HG03521 (cell line): ENCODE measurements at regions not wholly inside any gene's neighbourhood (a gene's known extent, or its start where the extent isn't known, plus 50 kb on each side); places are given as distances from the start of the nearest gene placed in this dataset.

Experiments used
- ATAC-seq: cut with Tn5 transposase; IDR thresholded peaks from one replicate; pipeline ENCODE4 v1.9.1; 2021; ENCODE audit warnings: mild to moderate bottlenecking, moderate library complexity; ENCODE audit not compliant: unreplicated experiment

GRCh38 chr9:28563291-28563934 lies 990.1 kb upstream of the C9orf72 start:
- no peak for ATAC-seq

DNA sequence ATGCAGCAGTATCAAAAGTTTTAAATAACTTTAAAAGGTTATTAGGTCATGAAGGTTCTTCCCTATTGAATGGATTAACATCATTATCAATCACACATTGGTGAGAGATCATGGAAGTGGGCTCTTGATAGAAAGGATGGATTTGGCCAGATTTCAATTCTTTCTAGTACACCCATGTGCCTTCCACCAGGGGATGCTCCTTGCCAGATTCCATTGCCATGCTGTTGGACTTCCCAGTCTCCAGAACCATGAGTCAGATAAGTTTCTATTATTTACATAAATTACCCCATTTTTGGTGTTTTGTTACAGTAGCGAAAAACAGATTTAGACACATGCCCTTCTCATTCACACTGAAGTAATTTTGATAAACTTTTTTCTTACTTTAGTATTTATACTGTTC lies 1010.6 kb upstream of the C9orf72 start:
- ATAC-seq = no peak

DNA sequence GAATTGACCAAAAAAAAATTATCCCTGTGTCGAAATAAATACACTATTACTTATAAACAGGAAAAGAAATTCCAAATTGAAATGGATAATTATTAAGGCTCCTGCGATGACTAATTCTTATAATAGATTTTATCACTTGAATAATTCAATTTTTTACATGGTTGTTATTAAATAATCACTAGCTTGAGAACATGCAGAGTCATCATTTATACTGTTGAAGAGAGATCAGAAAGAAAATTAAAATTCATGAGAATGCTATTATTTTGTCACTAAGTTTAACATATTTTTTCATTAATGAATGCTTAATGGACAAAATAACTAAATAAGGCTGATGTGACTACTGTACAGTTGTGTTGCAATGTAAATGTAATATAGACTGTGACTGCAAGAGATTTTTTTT lies 1011.3 kb upstream of the C9orf72 start:
- ATAC-seq = no peak

DNA sequence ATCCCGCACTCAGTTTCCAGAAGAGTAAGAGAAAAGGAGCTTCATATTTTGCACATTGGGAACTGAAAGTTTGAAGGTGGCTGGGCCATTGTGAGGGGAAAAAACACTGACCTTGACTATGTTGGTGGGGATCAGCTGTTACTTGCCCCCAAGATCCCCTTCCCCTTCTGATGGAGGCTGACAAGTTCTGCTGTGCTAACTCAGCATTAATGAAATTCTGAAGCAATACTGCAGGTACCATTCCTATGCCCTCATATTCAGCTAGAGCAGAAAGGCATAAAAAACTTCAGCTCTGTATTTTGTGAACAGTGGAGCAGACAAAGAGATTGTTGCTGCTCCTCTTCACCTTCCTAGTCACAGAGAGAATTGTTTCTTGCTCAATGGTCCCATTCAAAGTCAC lies 1013.8 kb upstream of the C9orf72 start:
- no peak for ATAC-seq

DNA sequence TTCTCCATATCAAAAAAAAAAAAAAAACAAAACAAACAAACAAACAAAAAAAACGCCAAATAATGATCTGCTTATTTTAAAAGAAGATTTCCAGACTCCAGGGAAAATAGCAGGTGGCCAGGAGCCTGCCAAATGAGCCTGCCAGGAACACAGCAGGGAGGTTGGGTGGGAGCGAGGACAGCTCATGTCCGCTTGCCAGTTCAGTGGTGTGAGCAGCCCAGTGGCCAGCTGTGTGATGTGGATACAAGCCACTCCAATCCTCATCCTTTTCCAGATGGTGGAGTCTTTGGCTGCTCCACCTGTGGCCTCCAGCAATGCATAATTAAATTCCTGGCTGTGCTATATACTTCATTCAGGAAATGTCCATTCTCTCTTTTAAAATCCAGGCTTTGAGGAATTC lies 1025.1 kb upstream of the C9orf72 start:
- ATAC-seq = no peak

GRCh38 chr9:28600226-28600625 lies 1026.9 kb upstream of the C9orf72 start:
- ATAC-seq = no peak

DNA sequence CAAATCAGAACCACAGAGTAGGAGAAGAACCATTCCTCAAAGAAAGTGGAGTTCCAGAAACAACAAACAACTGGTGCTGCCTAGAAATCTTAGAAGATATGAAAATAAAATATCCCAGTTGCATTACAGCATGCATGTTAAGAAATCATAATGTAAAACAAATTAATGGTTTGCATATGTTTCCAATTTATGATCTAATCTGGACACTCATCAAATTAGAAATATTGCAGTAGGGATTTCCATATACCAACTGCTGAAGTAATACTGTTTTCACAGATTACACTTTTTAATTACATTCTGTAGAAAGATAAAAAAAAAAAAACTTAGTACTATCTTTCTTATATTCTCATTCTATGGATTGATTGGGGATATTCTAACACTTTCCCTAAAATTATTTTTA lies 1034.6 kb upstream of the C9orf72 start:
- no peak for ATAC-seq

GRCh38 chr9:28610339-28610738 lies 1037.1 kb upstream of the C9orf72 start:
- ATAC-seq = no peak

DNA sequence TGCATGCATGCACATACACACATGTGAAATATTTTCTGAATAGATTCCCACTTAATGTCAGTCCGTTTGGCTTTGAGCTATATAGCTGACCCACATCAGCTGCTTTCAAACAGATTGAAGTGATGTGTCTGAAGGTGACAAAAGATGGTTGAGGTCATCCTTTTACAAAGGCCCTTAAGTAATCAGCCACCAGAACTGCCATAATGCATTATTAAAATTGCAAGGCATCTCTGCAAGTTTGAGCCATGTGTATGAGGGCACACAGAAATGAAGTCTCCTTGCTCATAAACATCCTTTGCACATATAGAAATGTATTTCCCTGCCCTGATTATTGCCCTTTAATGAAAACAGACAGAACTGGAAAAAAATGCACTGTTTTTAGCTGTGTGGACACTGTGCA lies 1043.0 kb upstream of the C9orf72 start:
- ATAC-seq = no peak

- ATAC-seq = no peak
Measured at GRCh38 chr9:28620011-28620410, 1046.7 kb upstream of the C9orf72 start.

DNA sequence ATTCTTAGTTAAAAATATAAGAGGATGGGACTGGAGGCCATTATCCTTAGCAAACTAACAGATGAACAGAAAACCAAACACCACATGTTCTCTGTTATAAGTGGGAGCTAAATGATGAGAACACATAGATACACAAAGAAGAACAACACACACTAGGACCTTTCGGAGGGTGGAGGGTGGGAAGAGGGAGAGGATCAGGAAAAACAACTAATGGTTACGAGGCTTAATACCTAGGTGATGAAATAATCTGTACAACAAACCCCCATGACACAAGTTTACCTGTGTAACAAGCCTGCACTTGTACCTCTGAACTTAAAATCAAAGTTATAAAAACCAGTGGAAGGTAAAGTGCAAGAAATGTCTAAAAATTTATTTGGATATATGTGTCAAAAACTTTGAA lies 1047.4 kb upstream of the C9orf72 start:
- no peak for ATAC-seq

GRCh38 chr9:28624771-28625170 lies 1051.5 kb upstream of the C9orf72 start:
- ATAC-seq = no peak

- ATAC-seq = no peak
Measured at GRCh38 chr9:28628031-28628430, 1054.8 kb upstream of the C9orf72 start.

DNA sequence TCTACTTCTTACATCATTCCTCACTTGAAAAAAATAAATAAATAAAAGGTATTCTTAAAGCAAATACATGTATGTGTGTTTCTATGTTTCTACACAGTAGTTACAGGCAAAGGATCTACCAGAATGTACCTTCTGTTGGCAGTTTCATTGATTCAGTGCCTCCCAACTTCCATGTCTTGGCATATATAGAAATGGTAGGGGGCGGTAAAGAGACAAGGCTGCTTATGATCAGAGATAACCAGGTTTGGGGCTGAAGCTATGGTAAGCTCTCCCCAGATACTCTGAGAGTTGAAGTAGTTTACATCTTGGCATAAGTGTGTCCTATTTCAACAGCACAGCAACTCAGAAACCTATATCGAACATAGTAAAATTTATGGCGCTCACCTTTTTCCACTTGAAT lies 1075.4 kb upstream of the C9orf72 start:
- no peak for ATAC-seq

DNA sequence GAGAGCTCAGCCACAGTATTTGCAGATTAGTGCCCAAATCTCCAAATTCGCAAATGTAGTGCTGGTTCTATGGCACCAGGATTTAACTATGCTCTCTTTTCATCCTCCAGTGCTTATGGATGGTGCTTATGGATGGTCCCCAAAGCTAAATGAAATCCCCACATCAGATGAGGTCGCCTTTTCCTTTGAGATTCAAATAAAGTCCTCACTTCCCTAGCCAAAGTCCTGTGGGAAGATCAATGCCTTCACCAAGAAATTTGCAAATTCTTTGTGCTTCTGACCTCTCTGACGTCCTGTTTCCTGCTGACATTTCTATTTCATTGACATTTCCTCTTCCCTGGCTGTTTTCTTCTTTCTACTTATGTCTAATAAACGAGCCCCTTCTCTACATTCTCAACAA lies 1077.0 kb upstream of the C9orf72 start:
- no peak for ATAC-seq

DNA sequence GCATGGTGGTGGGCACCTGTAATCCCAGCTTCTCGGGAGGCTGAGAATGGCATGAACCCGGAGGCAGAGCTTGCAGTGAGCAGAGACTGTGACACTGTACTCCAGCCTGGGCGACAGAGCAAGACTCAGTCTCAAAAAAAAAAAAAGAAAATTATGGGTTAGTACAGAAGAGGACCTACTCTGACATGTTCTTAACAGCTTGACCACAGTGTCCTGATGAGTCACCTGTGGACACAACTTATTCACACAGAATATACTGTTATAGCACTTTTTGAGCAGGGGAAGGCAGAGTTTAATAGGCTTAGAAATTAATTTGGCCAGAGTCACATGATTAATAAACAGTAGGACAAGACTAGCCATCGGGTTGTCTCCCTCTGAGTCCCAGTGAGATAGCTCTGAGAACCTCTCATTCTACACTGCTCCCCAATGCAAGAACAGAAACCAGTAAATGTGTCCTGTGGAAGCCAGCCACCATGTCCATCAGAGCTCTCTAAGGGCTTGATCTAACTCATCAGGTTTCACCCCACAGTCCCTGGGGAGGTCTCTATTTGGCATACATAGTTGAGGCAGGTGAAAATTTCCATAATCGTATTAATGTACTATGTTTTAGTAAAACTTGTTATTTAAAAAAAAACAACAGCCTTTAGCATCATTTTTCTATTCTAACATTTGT lies 1077.9 kb upstream of the C9orf72 start:
- no peak for ATAC-seq

DNA sequence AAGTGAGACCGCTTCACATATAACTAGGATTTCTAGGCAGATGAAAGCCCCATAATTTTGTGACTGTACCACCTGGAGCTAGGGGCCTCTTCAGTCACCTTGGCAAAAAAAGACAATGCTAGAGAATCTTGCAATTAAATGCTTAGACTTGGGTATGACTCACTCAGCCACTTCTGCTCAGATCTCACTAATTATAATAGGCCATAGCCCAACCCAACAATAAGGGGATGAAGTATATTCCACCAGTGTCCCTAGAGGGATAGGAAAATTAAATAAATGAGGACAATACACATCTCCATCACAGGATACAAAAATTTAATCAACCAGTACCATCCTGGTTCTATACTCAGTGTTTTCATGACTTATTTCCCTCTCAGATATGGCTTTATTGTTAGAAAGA lies 1079.9 kb upstream of the C9orf72 start:
- no peak for ATAC-seq

DNA sequence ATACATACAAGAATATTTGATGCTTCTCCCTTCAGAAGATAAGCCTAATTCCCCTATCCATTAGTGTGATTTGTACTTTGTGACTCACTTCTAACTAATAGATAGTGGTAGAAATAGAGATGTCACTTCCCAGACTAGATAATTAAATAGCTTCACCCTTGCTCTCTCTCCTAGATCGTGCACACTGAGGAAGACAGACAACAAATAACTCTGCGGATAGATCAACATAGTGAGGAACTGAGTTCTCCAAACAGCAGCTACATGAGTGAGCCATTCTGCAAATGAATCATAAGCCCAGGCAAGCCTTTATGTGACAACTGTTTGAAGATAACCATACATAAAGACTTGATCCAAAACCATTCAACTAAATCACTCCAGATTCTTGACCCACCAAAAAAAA lies 1083.4 kb upstream of the C9orf72 start:
- ATAC-seq = no peak

DNA sequence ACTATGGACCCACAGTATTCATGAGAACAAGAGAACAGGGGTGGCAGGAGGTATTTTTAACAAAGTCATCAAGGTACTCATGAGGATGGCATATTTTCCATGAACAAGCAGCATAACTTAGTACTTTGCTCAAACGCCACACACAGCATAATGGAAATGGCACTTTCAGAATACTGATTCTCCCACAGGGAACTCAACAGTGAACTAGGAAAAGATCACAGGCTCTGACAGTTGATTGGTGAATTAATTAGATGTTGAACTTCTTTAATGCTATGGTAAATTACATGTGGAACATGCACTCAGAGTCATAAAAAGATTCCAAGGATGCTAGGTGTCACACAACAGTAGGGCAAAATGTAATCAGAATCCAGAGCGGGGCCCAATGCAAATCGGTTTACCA lies 1088.6 kb upstream of the C9orf72 start:
- no peak for ATAC-seq

DNA sequence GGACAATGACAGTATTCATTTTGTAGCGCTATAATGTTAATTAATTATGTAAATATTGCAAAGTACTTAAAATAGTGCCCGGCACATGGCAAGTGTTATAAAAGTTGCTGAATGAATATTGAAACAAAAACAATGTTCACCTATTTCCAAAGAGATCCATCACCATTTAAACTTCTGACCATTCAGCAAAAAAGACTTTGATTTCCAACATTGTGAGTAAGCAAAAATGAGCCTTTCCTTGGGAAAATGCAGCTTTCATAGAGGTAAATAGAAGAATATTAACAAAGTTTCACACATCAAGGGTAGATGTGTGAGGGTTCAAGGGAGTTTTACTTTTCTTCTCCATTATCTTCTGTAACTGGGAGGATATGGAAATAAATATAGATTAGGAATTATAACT lies 1089.4 kb upstream of the C9orf72 start:
- no peak for ATAC-seq

GRCh38 chr9:28668158-28668557 lies 1094.9 kb upstream of the C9orf72 start:
- ATAC-seq = no peak

GRCh38 chr9:28671000-28671399 lies 1097.7 kb upstream of the C9orf72 start:
- no peak for ATAC-seq

GRCh38 chr9:28678097-28678496 lies 1104.8 kb upstream of the C9orf72 start:
- ATAC-seq = no peak
